ENCODE measurements at regions not wholly inside any gene's neighbourhood (a gene's known extent, or its start where the extent isn't known, plus 50 kb on each side); places are given as distances from the start of the nearest gene placed in this dataset.
A peak's percentile ranks its signal among the peaks of the same experiment; 100 is the strongest.

DNA sequence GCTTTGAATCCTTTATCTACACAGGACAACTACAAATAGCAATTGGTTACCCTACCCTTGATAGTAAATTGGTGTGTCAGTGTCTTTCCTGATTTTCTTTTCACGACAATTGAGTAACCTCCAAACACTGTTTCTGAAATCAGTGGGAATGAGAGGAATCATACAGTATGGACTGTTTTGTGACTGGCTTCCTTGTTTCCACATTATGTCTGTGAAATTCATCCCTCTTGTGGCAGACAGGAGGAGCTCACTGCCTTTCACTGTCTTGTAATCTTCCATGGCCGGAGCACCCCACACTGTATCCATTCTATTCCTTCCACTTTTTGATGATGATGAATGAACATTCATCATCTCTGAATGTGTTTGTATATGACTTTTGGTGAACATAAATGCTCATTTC lies 164.0 kb upstream of the PZP start:
- H3K9me3 Mint-ChIP-seq = no peaks in the 10 kb centered on the region
- TF ChIP-seq, protein P1, sequence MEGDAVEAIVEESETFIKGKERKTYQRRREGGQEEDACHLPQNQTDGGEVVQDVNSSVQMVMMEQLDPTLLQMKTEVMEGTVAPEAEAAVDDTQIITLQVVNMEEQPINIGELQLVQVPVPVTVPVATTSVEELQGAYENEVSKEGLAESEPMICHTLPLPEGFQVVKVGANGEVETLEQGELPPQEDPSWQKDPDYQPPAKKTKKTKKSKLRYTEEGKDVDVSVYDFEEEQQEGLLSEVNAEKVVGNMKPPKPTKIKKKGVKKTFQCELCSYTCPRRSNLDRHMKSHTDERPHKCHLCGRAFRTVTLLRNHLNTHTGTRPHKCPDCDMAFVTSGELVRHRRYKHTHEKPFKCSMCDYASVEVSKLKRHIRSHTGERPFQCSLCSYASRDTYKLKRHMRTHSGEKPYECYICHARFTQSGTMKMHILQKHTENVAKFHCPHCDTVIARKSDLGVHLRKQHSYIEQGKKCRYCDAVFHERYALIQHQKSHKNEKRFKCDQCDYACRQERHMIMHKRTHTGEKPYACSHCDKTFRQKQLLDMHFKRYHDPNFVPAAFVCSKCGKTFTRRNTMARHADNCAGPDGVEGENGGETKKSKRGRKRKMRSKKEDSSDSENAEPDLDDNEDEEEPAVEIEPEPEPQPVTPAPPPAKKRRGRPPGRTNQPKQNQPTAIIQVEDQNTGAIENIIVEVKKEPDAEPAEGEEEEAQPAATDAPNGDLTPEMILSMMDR (IDR thresholded peaks at IDR 0.05) = peak; percentile 48; the same call in 1 of the 2 replicates
- H3K27ac Mint-ChIP-seq = no peak overlapping the region
- H3K27me3 Mint-ChIP-seq (ENCODE audit: insufficient read depth) = peaks cover 13% of the 10 kb centered on the region
- H3K4me1 Mint-ChIP-seq (ENCODE audit: low read depth) = no peaks in the 10 kb centered on the region
- H3K4me3 Mint-ChIP-seq = no peak overlapping the region
- no peaks in the 10 kb centered on the region for H3K36me3 Mint-ChIP-seq (ENCODE audit: low read depth)
- DNase-seq = no peak

DNA sequence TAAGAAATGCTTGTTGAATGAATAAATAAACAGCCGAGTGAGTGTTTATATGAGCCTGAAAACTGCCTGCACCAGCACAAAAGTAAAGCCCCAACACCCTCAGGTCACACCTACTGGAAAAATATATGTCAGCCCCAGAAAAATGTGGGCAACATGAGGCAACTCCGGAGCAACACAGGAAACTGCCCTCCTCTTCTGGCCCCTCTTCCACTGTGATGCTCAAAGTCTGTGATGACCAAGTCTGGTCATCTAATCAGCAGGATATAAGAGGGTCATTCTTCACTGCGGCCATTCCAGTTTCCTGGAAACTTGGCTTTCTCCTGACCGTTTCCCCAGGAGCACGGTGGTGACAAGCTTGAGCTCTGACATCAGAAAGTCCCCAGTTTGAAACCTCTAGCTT lies 159.6 kb upstream of the PZP start:
- no peaks in the 10 kb centered on the region for H3K9me3 Mint-ChIP-seq
- peaks cover 19% of the 10 kb centered on the region for H3K27me3 Mint-ChIP-seq (ENCODE audit: insufficient read depth)
- H3K36me3 Mint-ChIP-seq (ENCODE audit: low read depth) = no peaks in the 10 kb centered on the region
- TF ChIP-seq, protein P1 (IDR thresholded peaks at IDR 0.05) = no peak
- no peak overlapping the region for H3K27ac Mint-ChIP-seq
- no peak for DNase-seq
- peaks cover 16% of the 10 kb centered on the region for H3K4me1 Mint-ChIP-seq (ENCODE audit: low read depth)
- H3K4me3 Mint-ChIP-seq = no peak overlapping the region

DNA sequence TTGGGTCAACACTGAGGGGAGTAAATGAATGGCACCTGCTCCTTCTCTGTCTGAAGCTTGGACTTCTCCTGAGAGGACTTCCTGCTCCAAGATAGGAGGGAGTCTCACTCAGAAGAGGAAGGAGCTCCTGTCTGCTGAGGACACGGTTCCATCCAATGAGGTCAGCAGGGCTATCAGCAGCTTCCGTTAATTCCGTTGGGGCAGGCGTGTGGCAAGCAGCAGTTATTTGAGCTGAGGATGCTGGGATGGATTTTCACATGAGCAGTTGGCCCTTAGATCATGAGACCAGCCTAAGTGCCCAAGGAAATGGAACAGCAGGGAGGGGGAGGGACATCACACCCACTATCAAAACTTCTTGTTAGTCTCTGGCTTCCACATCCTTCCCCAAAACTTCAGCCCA lies 159.0 kb upstream of the PZP start:
- Mint-ChIP-seq H3K9me3 (no peaks in the 10 kb centered on the region), H3K27me3 (ENCODE audit: insufficient read depth) (peaks cover 19% of the 10 kb centered on the region), H3K27ac (no peak overlapping the region), H3K4me3 (no peak overlapping the region), H3K36me3 (ENCODE audit: low read depth) (no peaks in the 10 kb centered on the region), H3K4me1 (ENCODE audit: low read depth) (peaks cover 16% of the 10 kb centered on the region)
- TF ChIP-seq, protein P1 (IDR thresholded peaks at IDR 0.05) = no peak
- no peak for DNase-seq

DNA sequence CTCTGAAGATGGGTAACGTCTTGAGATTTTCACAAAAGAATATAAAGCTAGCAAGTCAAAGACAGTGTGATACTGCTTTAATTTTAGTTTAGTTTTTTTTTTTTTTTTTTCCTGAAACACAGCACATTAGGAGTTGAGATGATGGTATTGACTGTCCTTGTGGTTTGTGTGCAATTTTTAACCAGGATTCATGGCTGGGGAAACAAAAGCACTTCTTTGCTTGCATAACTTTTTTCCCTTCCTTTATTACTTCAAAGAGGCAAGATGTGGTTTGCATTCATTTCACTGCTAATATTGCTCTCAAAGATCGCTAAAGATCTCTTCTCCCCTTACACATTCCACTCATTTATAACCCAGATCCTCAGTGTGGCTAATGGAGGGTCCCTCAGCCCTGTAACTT lies 157.1 kb upstream of the PZP start:
- DNase-seq = no peak
- Mint-ChIP-seq H3K9me3 (no peaks in the 10 kb centered on the region), H3K4me3 (no peak overlapping the region), H3K36me3 (ENCODE audit: low read depth) (no peaks in the 10 kb centered on the region), H3K27me3 (ENCODE audit: insufficient read depth) (peaks cover 32% of the 10 kb centered on the region), H3K27ac (no peak overlapping the region), H3K4me1 (ENCODE audit: low read depth) (peaks cover 16% of the 10 kb centered on the region)
- TF ChIP-seq, protein P1 (IDR thresholded peaks at IDR 0.05) = no peak

DNA sequence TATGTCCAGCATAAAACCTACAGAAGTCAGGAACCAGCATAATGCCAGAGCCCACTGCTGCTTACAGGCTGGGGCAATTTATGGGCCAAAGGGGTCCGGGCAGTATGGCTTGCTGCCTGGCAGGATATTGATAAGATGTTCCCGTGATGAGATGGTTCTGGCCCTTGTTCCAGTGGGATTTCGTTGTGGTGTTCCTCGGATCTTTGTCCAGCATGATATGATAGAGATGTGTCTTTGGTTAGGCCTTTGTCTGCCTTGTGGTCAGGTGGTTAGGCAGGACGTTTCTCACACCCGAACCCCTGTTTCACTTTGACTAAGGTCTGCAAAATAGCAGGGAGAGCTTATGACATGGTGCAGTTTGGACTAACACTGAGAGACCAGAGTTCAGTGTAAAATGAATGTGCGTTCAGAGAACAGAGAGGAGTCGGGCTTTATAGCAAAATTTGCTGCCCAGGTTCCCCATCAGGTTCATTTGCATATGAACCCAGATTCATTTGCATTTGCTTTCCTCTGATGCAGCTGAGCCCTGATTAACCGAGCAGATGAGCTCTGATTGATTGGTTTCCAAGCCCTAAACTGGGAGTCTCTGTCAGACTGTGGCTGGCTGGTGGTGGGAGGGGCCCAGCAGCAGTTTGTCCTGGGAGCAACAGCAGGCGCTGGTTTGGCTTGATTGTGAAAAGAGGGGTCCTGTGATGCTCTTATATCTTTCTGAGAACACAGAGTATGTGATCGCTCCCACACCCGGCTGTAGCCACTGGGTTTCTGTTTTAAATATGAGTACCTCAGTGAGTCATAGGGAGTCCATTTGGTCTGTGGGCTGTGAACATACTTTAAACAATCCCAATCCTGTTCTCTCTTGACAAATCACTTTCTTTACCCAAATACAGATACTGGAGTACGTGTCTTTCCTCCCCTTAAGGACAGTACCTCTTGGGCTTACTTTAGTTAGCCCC lies 156.3 kb upstream of the PZP start:
- Mint-ChIP-seq H3K27me3 (ENCODE audit: insufficient read depth) (peaks cover 36% of the 10 kb centered on the region), H3K27ac (no peak overlapping the region), H3K36me3 (ENCODE audit: low read depth) (no peaks in the 10 kb centered on the region), H3K9me3 (no peaks in the 10 kb centered on the region), H3K4me1 (ENCODE audit: low read depth) (peaks cover 16% of the 10 kb centered on the region), H3K4me3 (no peak overlapping the region)
- TF ChIP-seq, protein P1 (IDR thresholded peaks at IDR 0.05) = no peak
- DNase-seq = peak; percentile 21
